ENCODE measurements at regions not wholly inside any gene's neighbourhood (a gene's known extent, or its start where the extent isn't known, plus 50 kb on each side); places are given as distances from the start of the nearest gene placed in this dataset.
A peak's percentile ranks its signal among the peaks of the same experiment; 100 is the strongest.

GRCh38 chr9:96183751-96184150 is 118.2 kb downstream of the HSD17B3 start:
- Histone ChIP-seq H3K4me3 (no peak overlapping the region), H3K27me3 (peaks cover 0 to 6% of the 10 kb centered on the region in 2 donors), H3K36me3 (no peaks in the 10 kb centered on the region), H3K9me3 (peaks cover 0 to 13% (median 0%) of the 10 kb centered on the region in 4 donors), H3K4me1 (peaks cover 0 to 15% (median 0%) of the 10 kb centered on the region in 4 donors), H3K27ac (no peak overlapping the region)
- WGBS, 2 donors, result 88 to 90% methylated on average over 6 of the region's 6 CpGs
- no peak for DNase-seq (ENCODE audit: low spot score in 2 of 2)
- TF ChIP-seq EP300 (IDR thresholded peaks at IDR 0.05), result no peak
- TF ChIP-seq CTCF (IDR thresholded peaks at IDR 0.05), result no peak
- no peak for TF ChIP-seq POLR2A (IDR thresholded peaks at IDR 0.05)

GRCh38 chr9:96178153-96178552 is 123.8 kb downstream of the HSD17B3 start:
- Histone ChIP-seq H3K4me1 (peaks cover 0 to 19% (median 9%) of the 10 kb centered on the region in 4 donors), H3K27ac (no peak overlapping the region), H3K9me3 (no peaks in the 10 kb centered on the region), H3K27me3 (no peaks in the 10 kb centered on the region), H3K36me3 (no peaks in the 10 kb centered on the region), H3K4me3 (no peak overlapping the region)
- TF ChIP-seq EP300 (IDR thresholded peaks at IDR 0.05) (no peak), CTCF (IDR thresholded peaks at IDR 0.05) (no peak), POLR2A (IDR thresholded peaks at IDR 0.05) (no peak)
- no peak for DNase-seq (ENCODE audit: low spot score in 2 of 2)
- 82 to 83% methylated on average over 8 of the region's 8 CpGs for WGBS, 2 donors

GRCh38 chr9:96177719-96178028 is 124.3 kb downstream of the HSD17B3 start:
- H3K4me3 ChIP-seq, result no peak overlapping the region
- H3K27me3 ChIP-seq, result no peaks in the 10 kb centered on the region
- TF ChIP-seq CTCF (IDR thresholded peaks at IDR 0.05), result no peak
- no peak for TF ChIP-seq EP300 (IDR thresholded peaks at IDR 0.05)
- TF ChIP-seq POLR2A (IDR thresholded peaks at IDR 0.05), result no peak
- H3K36me3 ChIP-seq, result no peaks in the 10 kb centered on the region
- DNase-seq (ENCODE audit: low spot score in 2 of 2), result no peak
- WGBS, 2 donors, result 59 to 62% methylated on average over 4 of the region's 4 CpGs
- H3K27ac ChIP-seq, result no peak overlapping the region
- H3K9me3 ChIP-seq, result no peaks in the 10 kb centered on the region
- H3K4me1 ChIP-seq, result peaks cover 0 to 19% (median 9%) of the 10 kb centered on the region in 4 donors

GRCh38 chr9:96177005-96177718 is 124.8 kb downstream of the HSD17B3 start:
- no peaks in the 10 kb centered on the region for H3K9me3 ChIP-seq
- no peaks in the 10 kb centered on the region for H3K27me3 ChIP-seq
- no peak overlapping the region for H3K4me3 ChIP-seq
- H3K36me3 ChIP-seq, result no peaks in the 10 kb centered on the region
- 57 to 58% methylated on average over 10 of the region's 10 CpGs for WGBS, 2 donors
- peak overlapping the region in 1 of 4 donors; percentile 27 for H3K27ac ChIP-seq
- DNase-seq (ENCODE audit: low spot score in 2 of 2), result no peak
- peak in 1 of 2 donors; percentile 8 for TF ChIP-seq EP300 (IDR thresholded peaks at IDR 0.05)
- no peak for TF ChIP-seq CTCF (IDR thresholded peaks at IDR 0.05)
- peaks cover 0 to 19% (median 9%) of the 10 kb centered on the region in 4 donors for H3K4me1 ChIP-seq

- H3K9me3 ChIP-seq, result no peaks in the 10 kb centered on the region
- DNase-seq (ENCODE audit: low spot score in 2 of 2), result no peak
- H3K36me3 ChIP-seq, result no peaks in the 10 kb centered on the region
- H3K27me3 ChIP-seq, result no peaks in the 10 kb centered on the region
- no peak overlapping the region for H3K27ac ChIP-seq
- no peak for TF ChIP-seq EP300 (IDR thresholded peaks at IDR 0.05)
- TF ChIP-seq CTCF (IDR thresholded peaks at IDR 0.05), result no peak
- TF ChIP-seq POLR2A (IDR thresholded peaks at IDR 0.05), result no peak
- H3K4me3 ChIP-seq, result no peak overlapping the region
- peaks cover 0 to 24% (median 10%) of the 10 kb centered on the region in 4 donors for H3K4me1 ChIP-seq
Observed at GRCh38 chr9:96175796-96176195, 126.2 kb downstream of the HSD17B3 start.

Data from tibial nerve (tissue), 4 donors.